B cell (primary cell): ENCODE measurements at regions not wholly inside any gene's neighbourhood (a gene's known extent, or its start where the extent isn't known, plus 50 kb on each side); places are given as distances from the start of the nearest gene placed in this dataset.

Source experiments
- ATAC-seq: fragments of 200-7000 bp; cut with Tn5 transposase; one replicate; pipeline ENCODE4 v1.10.0; 2021; ENCODE audit warnings: low read depth, mild to moderate bottlenecking, moderate number of reproducible peaks, moderate library complexity
- CTCF ChIA-PET: fragments of 350-600 bp; sonication (Branson Sonifier 250); formaldehyde crosslinking; loops from one replicate; lab custom pipeline; 2021; ENCODE audit warnings: antibody characterized with exemption, inconsistent platforms; lab: Charles Lee
- POLR2A ChIA-PET: fragments of 350-600 bp; sonication (Branson Sonifier 250); formaldehyde crosslinking; loops from one replicate; lab custom pipeline; 2021; ENCODE audit warnings: antibody characterized with exemption; lab: Charles Lee
- DNase-seq: peaks from one replicate; pipeline ENCODE4 v3.0.0; 2013
- H2AFZ ChIP-seq: 2 replicates; pipeline ENCODE4 v1.6.1; 2012; ENCODE audit warnings: mild to moderate bottlenecking, low read depth, low read length; ENCODE audit not compliant: insufficient read depth, poor library complexity, severe bottlenecking
- H3K27ac ChIP-seq, 2 donors: 1 replicate in 1 of 2; 2 replicates in 1 of 2; pipeline ENCODE4 v1.5.1; 2012 to 2013; ENCODE audit warnings: low read length in 2 of 2, mild to moderate bottlenecking in 2 of 2, moderate library complexity in 1 of 2
- H3K27me3 ChIP-seq, 4 experiments: fragments of 200-600 bp in 1 of 4; sonication (generic) in 1 of 4; replicated peaks in 1 of 4; 1 replicate in 2 of 4; 2 replicates in 2 of 4; pipeline versions ENCODE4 v1.6.1 to v1.7.0; 2013 to 2016; ENCODE audit warnings: low read length in 3 of 4, mild to moderate bottlenecking in 2 of 4, mixed read lengths in 1 of 4, moderate library complexity in 1 of 4; ENCODE audit not compliant: insufficient read depth in 4 of 4, control insufficient read depth in 3 of 4; ENCODE audit errors: control extremely low read depth in 1 of 4
- H3K36me3 ChIP-seq, 2 experiments: replicated peaks in 1 of 2; 1 replicate in 1 of 2; 2 replicates in 1 of 2; pipeline versions ENCODE4 v1.6.1 to v1.7.1; 2013; ENCODE audit warnings: low read length in 1 of 2; ENCODE audit not compliant: insufficient read depth in 2 of 2, control insufficient read depth in 1 of 2; ENCODE audit errors: control extremely low read depth in 1 of 2, extremely low read depth in 1 of 2
- H3K4me1 ChIP-seq, 2 donors: fragments of 200-600 bp in 1 of 2; sonication (generic) in 1 of 2; 1 replicate in 1 of 2; 2 replicates in 1 of 2; pipeline versions ENCODE4 v1.5.1 to v1.6.1; 2013 to 2017; ENCODE audit warnings: low read length in 2 of 2; ENCODE audit not compliant: control insufficient read depth in 2 of 2, insufficient read depth in 2 of 2
- H3K4me2 ChIP-seq: replicated peaks from 2 replicates; pipeline ENCODE3; 2012; ENCODE audit warnings: mild to moderate bottlenecking, low read depth, low read length; ENCODE audit not compliant: poor library complexity, severe bottlenecking
- H3K4me3 ChIP-seq, 5 experiments: fragments of 200-600 bp in 1 of 5; sonication (generic) in 1 of 5; 1 replicate in 3 of 5; 2 replicates in 2 of 5; pipeline versions ENCODE4 v1.5.1 to v1.7.0; 2011 to 2016; ENCODE audit warnings: low read length in 4 of 5, mild to moderate bottlenecking in 4 of 5, low read depth in 2 of 5, control low read depth in 1 of 5, moderate library complexity in 1 of 5; ENCODE audit not compliant: insufficient read depth in 1 of 5; ENCODE audit errors: control extremely low read depth in 1 of 5, extremely low read depth in 1 of 5
- H3K79me2 ChIP-seq: fragments of 200-600 bp; sonication (generic); one replicate; pipeline ENCODE4 v1.6.0; 2016; ENCODE audit warnings: low read length; ENCODE audit not compliant: control insufficient read depth, insufficient read depth
- H3K9ac ChIP-seq: fragments of 200-600 bp; sonication (generic); 2 replicates; pipeline ENCODE4 v1.6.1; 2017; ENCODE audit warnings: mild to moderate bottlenecking, low read length, moderate library complexity
- H3K9me3 ChIP-seq, 3 donors: one replicate each; pipeline versions ENCODE4 v1.6.1 to v1.7.1; 2013; ENCODE audit warnings: low read length in 2 of 3; ENCODE audit not compliant: control insufficient read depth in 2 of 3, insufficient read depth in 1 of 3; ENCODE audit errors: control extremely low read depth in 1 of 3
- H4K20me1 ChIP-seq: 2 replicates; pipeline ENCODE4 v1.6.0; 2012; ENCODE audit warnings: mild to moderate bottlenecking, low read length; ENCODE audit not compliant: insufficient read depth, control insufficient read depth, poor library complexity, severe bottlenecking
- H3K27ac Mint-ChIP-seq: one replicate; pipeline ENCODE4 v1.8.0; 2021; ENCODE audit warnings: mixed read lengths
- H3K27me3 Mint-ChIP-seq: one replicate; pipeline ENCODE4 v1.8.0; 2021; ENCODE audit warnings: mixed read lengths
- H3K4me1 Mint-ChIP-seq: one replicate; pipeline ENCODE4 v1.8.0; 2021; ENCODE audit warnings: mixed read lengths
- H3K4me3 Mint-ChIP-seq: one replicate; pipeline ENCODE4 v1.8.0; 2021; ENCODE audit warnings: mixed read lengths
- H3K9me3 Mint-ChIP-seq: one replicate; pipeline ENCODE4 v1.8.0; 2022; ENCODE audit warnings: mixed read lengths; ENCODE audit not compliant: insufficient read depth
- EZH2 ChIP-seq: IDR thresholded peaks from 2 replicates; pipeline ENCODE4 v1.6.1; 2012; ENCODE audit warnings: borderline replicate concordance, low read depth, mild to moderate bottlenecking, moderate library complexity, low read length; ENCODE audit not compliant: insufficient read depth, poor library complexity, severe bottlenecking
- WGBS: methylation state at CpG from one replicate; pipeline ENCODE4 v1.1.5; 2013; ENCODE audit warnings: missing lambda C conversion rate; ENCODE audit not compliant: insufficient coverage; 5-methylcytosine and 5-hydroxymethylcytosine counted together
- intact Hi-C: fragments of 100-400 bp; cut with micrococcal nuclease; formaldehyde crosslinking; loops from one replicate; pipeline ENCODE4 v1.10.0; 2022
- TF ChIP-seq, protein P1 (sequence below): fragments of 200-600 bp; IDR thresholded peaks from one replicate; pipeline ENCODE4 v1.8.0; 2022; ENCODE audit warnings: antibody characterized with exemption, mild to moderate bottlenecking

GRCh38 chr14:80077262-80077661, 134.0 kb downstream of the DIO2 start:
- DNase-seq (no peak), ATAC-seq (no peak)
- Histone ChIP-seq H3K4me3 (no peak overlapping the region), H2AFZ (no peak overlapping the region), H3K9me3 (peaks cover 0 to 3% (median 0%) of the 10 kb centered on the region in 3 donors), H3K9ac (no peak overlapping the region), H3K36me3 (no peaks in the 10 kb centered on the region), H3K4me1 (no peaks in the 10 kb centered on the region), H4K20me1 (no peaks in the 10 kb centered on the region), H3K27me3 (no peaks in the 10 kb centered on the region), H3K4me2 (no peak overlapping the region), H3K79me2 (no peaks in the 10 kb centered on the region), H3K27ac (no peak overlapping the region)
- TF ChIP-seq, protein P1, sequence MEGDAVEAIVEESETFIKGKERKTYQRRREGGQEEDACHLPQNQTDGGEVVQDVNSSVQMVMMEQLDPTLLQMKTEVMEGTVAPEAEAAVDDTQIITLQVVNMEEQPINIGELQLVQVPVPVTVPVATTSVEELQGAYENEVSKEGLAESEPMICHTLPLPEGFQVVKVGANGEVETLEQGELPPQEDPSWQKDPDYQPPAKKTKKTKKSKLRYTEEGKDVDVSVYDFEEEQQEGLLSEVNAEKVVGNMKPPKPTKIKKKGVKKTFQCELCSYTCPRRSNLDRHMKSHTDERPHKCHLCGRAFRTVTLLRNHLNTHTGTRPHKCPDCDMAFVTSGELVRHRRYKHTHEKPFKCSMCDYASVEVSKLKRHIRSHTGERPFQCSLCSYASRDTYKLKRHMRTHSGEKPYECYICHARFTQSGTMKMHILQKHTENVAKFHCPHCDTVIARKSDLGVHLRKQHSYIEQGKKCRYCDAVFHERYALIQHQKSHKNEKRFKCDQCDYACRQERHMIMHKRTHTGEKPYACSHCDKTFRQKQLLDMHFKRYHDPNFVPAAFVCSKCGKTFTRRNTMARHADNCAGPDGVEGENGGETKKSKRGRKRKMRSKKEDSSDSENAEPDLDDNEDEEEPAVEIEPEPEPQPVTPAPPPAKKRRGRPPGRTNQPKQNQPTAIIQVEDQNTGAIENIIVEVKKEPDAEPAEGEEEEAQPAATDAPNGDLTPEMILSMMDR, result no peak
- no peak for TF ChIP-seq EZH2
- CTCF ChIA-PET, result no interaction called here
- Mint-ChIP-seq H3K27me3 (no peaks in the 10 kb centered on the region), H3K4me3 (no peak overlapping the region), H3K4me1 (no peaks in the 10 kb centered on the region), H3K9me3 (peaks cover 15% of the 10 kb centered on the region), H3K27ac (no peak overlapping the region)
- POLR2A ChIA-PET, result no interaction called here
- intact Hi-C loops, result no loop called here

- Histone ChIP-seq H3K4me1 (no peaks in the 10 kb centered on the region), H3K4me2 (no peak overlapping the region), H2AFZ (no peak overlapping the region), H3K9ac (no peak overlapping the region), H3K4me3 (no peak overlapping the region), H3K36me3 (no peaks in the 10 kb centered on the region), H4K20me1 (no peaks in the 10 kb centered on the region), H3K27ac (no peak overlapping the region), H3K9me3 (peaks cover 0 to 8% (median 3%) of the 10 kb centered on the region in 3 donors), H3K79me2 (no peaks in the 10 kb centered on the region), H3K27me3 (no peaks in the 10 kb centered on the region)
- Mint-ChIP-seq H3K27me3 (no peaks in the 10 kb centered on the region), H3K9me3 (peaks cover 19% of the 10 kb centered on the region), H3K27ac (no peak overlapping the region), H3K4me3 (no peak overlapping the region), H3K4me1 (no peaks in the 10 kb centered on the region)
- no peak for TF ChIP-seq EZH2
- TF ChIP-seq, protein P1, result no peak
- intact Hi-C loops, result no loop called here
- DNase-seq (no peak), ATAC-seq (no peak)
- CTCF ChIA-PET, result no interaction called here
- POLR2A ChIA-PET, result no interaction called here
- WGBS, result 80% methylated on average over 1 of the region's 2 CpGs
Measured at GRCh38 chr14:80074900-80075574, 136.3 kb downstream of the DIO2 start.
